SH-SY5Y (cell line): ENCODE measurements at regions not wholly inside any gene's neighbourhood (a gene's known extent, or its start where the extent isn't known, plus 50 kb on each side); places are given as distances from the start of the nearest gene placed in this dataset.

Experiments
- GATA2 ChIP-seq: IDR thresholded peaks from 2 replicates; pipeline ENCODE4 v1.6.1; 2011; ENCODE audit warnings: mild to moderate bottlenecking, low read depth, low read length
- GATA3 ChIP-seq: IDR thresholded peaks from 2 replicates; pipeline ENCODE4 v1.6.1; 2011; ENCODE audit warnings: low read depth, mild to moderate bottlenecking, low read length, moderate library complexity

- TF ChIP-seq GATA3, result no peak
- TF ChIP-seq GATA2, result no peak
These were observed 507.5 kb upstream of the NR2F2 start for GRCh38 chr15:95822961-95823360.
